Liver (tissue), 8 donors: ENCODE measurements at regions not wholly inside any gene's neighbourhood (a gene's known extent, or its start where the extent isn't known, plus 50 kb on each side); places are given as distances from the start of the nearest gene placed in this dataset.

Experiments used
- DNase-seq: peaks from one replicate; pipeline ENCODE4 v3.0.0-alpha.2; 2017; ENCODE audit warnings: low spot score
- H3K27ac ChIP-seq, 2 donors: one replicate each; pipeline ENCODE4 v1.7.0; 2013; ENCODE audit warnings: inconsistent platforms in 2 of 2, low read length in 2 of 2, control low read depth in 1 of 2, low read depth in 1 of 2, mild to moderate bottlenecking in 1 of 2
- H3K27me3 ChIP-seq, 4 donors: one replicate each; pipeline versions ENCODE4 v1.6.1 to v1.7.0; 2013; ENCODE audit warnings: low read length in 3 of 4, inconsistent platforms in 1 of 4, mild to moderate bottlenecking in 1 of 4, moderate library complexity in 1 of 4; ENCODE audit not compliant: control insufficient read depth in 4 of 4, insufficient read depth in 4 of 4
- H3K36me3 ChIP-seq, 4 donors: one replicate each; pipeline versions ENCODE4 v1.6.1 to v1.7.0; 2013; ENCODE audit warnings: low read length in 3 of 4, mild to moderate bottlenecking in 3 of 4, low read depth in 1 of 4, moderate library complexity in 1 of 4; ENCODE audit not compliant: control insufficient read depth in 4 of 4, insufficient read depth in 3 of 4
- H3K4me1 ChIP-seq, 4 donors: one replicate each; pipeline versions ENCODE4 v1.6.1 to v1.7.0; 2013; ENCODE audit warnings: low read length in 3 of 4, mild to moderate bottlenecking in 3 of 4, moderate library complexity in 1 of 4; ENCODE audit not compliant: control insufficient read depth in 4 of 4, insufficient read depth in 4 of 4
- H3K4me3 ChIP-seq, 3 donors: one replicate each; pipeline versions ENCODE4 v1.6.1 to v1.7.0; 2013; ENCODE audit warnings: low read length in 3 of 3, control low read depth in 1 of 3, low read depth in 1 of 3, mild to moderate bottlenecking in 1 of 3
- H3K9ac ChIP-seq, 2 donors: one replicate each; pipeline ENCODE4 v1.7.0; 2013; ENCODE audit warnings: low read length in 2 of 2, mild to moderate bottlenecking in 2 of 2, moderate library complexity in 2 of 2, control low read depth in 1 of 2, low read depth in 1 of 2
- H3K9me3 ChIP-seq, 4 donors: one replicate each; pipeline versions ENCODE4 v1.6.1 to v1.7.0; 2013; ENCODE audit warnings: low read length in 3 of 4; ENCODE audit not compliant: control insufficient read depth in 4 of 4
- EGR1 ChIP-seq, 2 donors: IDR thresholded peaks; 2 replicates each; pipeline ENCODE4 v1.6.1; 2016 to 2018; ENCODE audit warnings: antibody characterized with exemption in 2 of 2, low read depth in 2 of 2
- FOXA1 ChIP-seq: IDR thresholded peaks from 2 replicates; pipeline ENCODE4 v1.6.1; 2016; ENCODE audit warnings: antibody characterized with exemption
- FOXA2 ChIP-seq: IDR thresholded peaks from 2 replicates; pipeline ENCODE4 v1.6.1; 2016; ENCODE audit warnings: antibody characterized with exemption
- GABPA ChIP-seq, 2 donors: IDR thresholded peaks in 1 of 2; conservative IDR thresholded peaks in 1 of 2; 2 replicates each; pipeline ENCODE4 v1.6.1; 2016; ENCODE audit warnings: antibody characterized with exemption in 2 of 2, mild to moderate bottlenecking in 1 of 2, moderate library complexity in 1 of 2
- HNF4A ChIP-seq, 2 donors: conservative IDR thresholded peaks; 2 replicates each; pipeline ENCODE4 v1.6.1; 2016; ENCODE audit warnings: antibody characterized with exemption in 2 of 2, mild to moderate bottlenecking in 2 of 2
- HNF4G ChIP-seq: IDR thresholded peaks from 2 replicates; pipeline ENCODE4 v1.6.1; 2016; ENCODE audit warnings: antibody characterized with exemption
- JUND ChIP-seq, 2 donors: IDR thresholded peaks; 2 replicates each; pipeline ENCODE4 v1.6.1; 2016; ENCODE audit warnings: antibody characterized with exemption in 2 of 2
- NR2F2 ChIP-seq: IDR thresholded peaks from 2 replicates; pipeline ENCODE4 v1.6.1; 2016; ENCODE audit warnings: antibody characterized with exemption
- RXRA ChIP-seq, 2 donors: IDR thresholded peaks; 2 replicates each; pipeline ENCODE4 v1.6.1; 2017 to 2018; ENCODE audit warnings: antibody characterized with exemption in 2 of 2, mild to moderate bottlenecking in 1 of 2
- SP1 ChIP-seq: IDR thresholded peaks from 2 replicates; pipeline ENCODE4 v1.6.1; 2018; ENCODE audit warnings: antibody characterized with exemption, mild to moderate bottlenecking
- TAF1 ChIP-seq: conservative IDR thresholded peaks from 2 replicates; pipeline ENCODE4 v1.6.1; 2016; ENCODE audit warnings: antibody characterized with exemption, mild to moderate bottlenecking
- YY1 ChIP-seq: IDR thresholded peaks from 2 replicates; pipeline ENCODE4 v1.6.1; 2016; ENCODE audit warnings: antibody characterized with exemption, mild to moderate bottlenecking
- WGBS: extraction: QIAGEN DNeasy Blood & Tissue Kit; methylation state at CpG from one replicate; pipeline ENCODE4 v1.1.7; 2013; 5-methylcytosine and 5-hydroxymethylcytosine counted together
- TF ChIP-seq, protein P1 (sequence below): fragments of 150-350 bp; IDR thresholded peaks from 2 replicates; pipeline ENCODE4 v1.5.1; 2017; ENCODE audit warnings: improper control_type of control experiment, low read depth, low read length; ENCODE audit not compliant: missing input control
- TF ChIP-seq, protein P2 (sequence below): IDR thresholded peaks from 2 replicates; pipeline ENCODE4 v1.6.1; 2016; ENCODE audit warnings: antibody characterized with exemption
- TF ChIP-seq, protein P3 (sequence below): IDR thresholded peaks from 2 replicates; pipeline ENCODE4 v1.6.1; 2016; ENCODE audit warnings: antibody characterized with exemption
- TF ChIP-seq, protein P4 (sequence below): IDR thresholded peaks from 2 replicates; pipeline ENCODE4 v1.6.1; 2016; ENCODE audit warnings: antibody characterized with exemption, mild to moderate bottlenecking
- TF ChIP-seq, protein P5 (sequence below): IDR thresholded peaks from 2 replicates; pipeline ENCODE4 v1.6.1; 2016; ENCODE audit warnings: antibody characterized with exemption
- donor health status: healthy.
- donor health status: healthy.
- donor health status: healthy.
- donor health status: healthy.
- donor health status: healthy.

DNA sequence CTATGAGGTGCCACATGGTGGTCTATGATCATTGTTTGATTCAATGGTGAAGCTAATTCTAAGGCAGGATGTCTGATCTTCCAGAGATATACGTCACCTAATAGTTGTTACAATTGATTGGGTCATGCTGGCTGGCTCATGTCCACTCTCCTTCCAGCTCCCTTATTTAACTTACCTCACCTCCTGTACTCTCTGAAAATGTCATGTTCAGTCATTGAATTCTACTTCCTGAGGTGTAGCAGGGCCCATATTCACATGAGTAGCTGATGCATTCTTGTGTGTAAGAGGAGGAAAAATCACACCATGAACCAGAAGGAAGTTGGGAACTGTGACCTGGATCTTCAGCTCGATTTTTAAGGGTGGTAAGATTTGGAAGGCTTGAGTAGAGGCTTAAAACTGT lies 795.8 kb downstream of the QKI start:
- Histone ChIP-seq H3K4me3 (no peak overlapping the region), H3K36me3 (no peaks in the 10 kb centered on the region), H3K27me3 (peaks cover 0 to 2% (median 0%) of the 10 kb centered on the region in 4 donors), H3K4me1 (no peaks in the 10 kb centered on the region), H3K27ac (no peak overlapping the region), H3K9ac (no peak overlapping the region), H3K9me3 (peaks cover 0 to 3% (median under 1%) of the 10 kb centered on the region in 4 donors)
- WGBS: 56% methylated on average over 2 of the region's 2 CpGs
- DNase-seq: no peak
- TF ChIP-seq, protein P1, sequence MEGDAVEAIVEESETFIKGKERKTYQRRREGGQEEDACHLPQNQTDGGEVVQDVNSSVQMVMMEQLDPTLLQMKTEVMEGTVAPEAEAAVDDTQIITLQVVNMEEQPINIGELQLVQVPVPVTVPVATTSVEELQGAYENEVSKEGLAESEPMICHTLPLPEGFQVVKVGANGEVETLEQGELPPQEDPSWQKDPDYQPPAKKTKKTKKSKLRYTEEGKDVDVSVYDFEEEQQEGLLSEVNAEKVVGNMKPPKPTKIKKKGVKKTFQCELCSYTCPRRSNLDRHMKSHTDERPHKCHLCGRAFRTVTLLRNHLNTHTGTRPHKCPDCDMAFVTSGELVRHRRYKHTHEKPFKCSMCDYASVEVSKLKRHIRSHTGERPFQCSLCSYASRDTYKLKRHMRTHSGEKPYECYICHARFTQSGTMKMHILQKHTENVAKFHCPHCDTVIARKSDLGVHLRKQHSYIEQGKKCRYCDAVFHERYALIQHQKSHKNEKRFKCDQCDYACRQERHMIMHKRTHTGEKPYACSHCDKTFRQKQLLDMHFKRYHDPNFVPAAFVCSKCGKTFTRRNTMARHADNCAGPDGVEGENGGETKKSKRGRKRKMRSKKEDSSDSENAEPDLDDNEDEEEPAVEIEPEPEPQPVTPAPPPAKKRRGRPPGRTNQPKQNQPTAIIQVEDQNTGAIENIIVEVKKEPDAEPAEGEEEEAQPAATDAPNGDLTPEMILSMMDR: no peak
- TF ChIP-seq SP1: no peak
- no peak for TF ChIP-seq FOXA2

DNA sequence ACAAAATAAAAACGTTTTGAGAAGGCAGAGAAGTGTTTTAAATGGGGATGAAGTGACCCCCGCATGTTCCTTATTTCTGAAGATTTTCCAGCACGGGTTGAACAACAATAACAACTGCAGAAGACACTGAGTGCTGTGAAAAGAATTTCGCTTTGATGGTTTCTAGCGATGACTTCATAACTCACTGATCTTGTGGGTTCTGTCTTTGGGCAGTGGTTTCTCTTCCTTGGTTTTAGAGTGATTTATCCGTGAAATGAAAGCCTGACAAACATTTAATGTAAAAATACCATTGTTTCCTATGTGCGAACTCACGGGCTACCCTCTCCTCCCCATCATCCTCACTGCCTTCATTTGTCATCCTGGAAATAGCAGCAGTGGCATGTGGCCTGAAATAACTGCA lies 793.9 kb downstream of the QKI start:
- peaks cover 0 to 3% (median under 1%) of the 10 kb centered on the region in 4 donors for H3K9me3 ChIP-seq
- H3K9ac ChIP-seq: no peak overlapping the region
- TF ChIP-seq TAF1: no peak
- TF ChIP-seq, protein P2, sequence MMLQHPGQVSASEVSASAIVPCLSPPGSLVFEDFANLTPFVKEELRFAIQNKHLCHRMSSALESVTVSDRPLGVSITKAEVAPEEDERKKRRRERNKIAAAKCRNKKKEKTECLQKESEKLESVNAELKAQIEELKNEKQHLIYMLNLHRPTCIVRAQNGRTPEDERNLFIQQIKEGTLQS: no peak
- no peak for DNase-seq
- H3K36me3 ChIP-seq: no peaks in the 10 kb centered on the region
- H3K27ac ChIP-seq: no peak overlapping the region
- H3K4me3 ChIP-seq: no peak overlapping the region
- WGBS: 69% methylated on average over 8 of the region's 8 CpGs
- peaks cover 0 to 2% (median under 1%) of the 10 kb centered on the region in 4 donors for H3K27me3 ChIP-seq
- no peaks in the 10 kb centered on the region for H3K4me1 ChIP-seq

DNA sequence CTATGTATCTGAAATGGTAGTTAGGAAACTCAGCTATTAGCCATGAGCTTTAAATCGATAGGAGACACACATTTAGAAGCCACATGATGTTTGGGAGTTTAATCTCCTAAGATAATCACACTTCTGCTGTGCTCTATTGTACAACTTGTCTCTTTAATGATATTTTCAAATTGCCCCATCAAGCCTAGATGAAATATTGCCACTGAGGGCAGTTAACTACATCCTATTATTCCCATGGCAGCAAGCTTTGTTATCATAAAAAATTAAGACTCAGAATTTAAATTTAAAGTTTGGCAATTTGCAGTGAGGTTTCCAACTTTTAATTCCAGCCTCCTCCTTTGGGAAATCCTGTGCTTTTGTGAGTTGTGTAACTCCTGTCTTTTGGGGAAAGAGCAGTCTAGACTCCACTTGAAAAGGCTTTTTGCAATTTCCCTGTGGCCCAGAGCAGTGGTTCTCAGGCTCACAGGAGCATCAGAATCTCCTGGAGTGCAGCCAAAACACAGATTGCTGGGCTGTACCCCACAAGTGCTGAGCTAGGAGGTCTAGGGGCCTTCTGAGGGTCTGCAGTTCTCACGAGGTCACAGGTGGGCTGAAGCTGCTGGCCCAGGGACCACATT lies 792.4 kb downstream of the QKI start:
- H3K36me3 ChIP-seq: no peaks in the 10 kb centered on the region
- H3K27me3 ChIP-seq: peaks cover 0 to 2% (median under 1%) of the 10 kb centered on the region in 4 donors
- TF ChIP-seq JUND (IDR thresholded peaks at IDR 0.05): no peak
- TF ChIP-seq EGR1 (IDR thresholded peaks at IDR 0.05; ENCODE audit: low read depth in 2 of 2): no peak
- TF ChIP-seq GABPA (IDR thresholded peaks at IDR 0.05 in 1 of 2, conservative IDR thresholded peaks at IDR 0.05 in 1 of 2): no peak
- TF ChIP-seq FOXA2: no peak
- no peak for TF ChIP-seq YY1
- TF ChIP-seq HNF4A (conservative IDR thresholded peaks at IDR 0.05): no peak
- TF ChIP-seq, protein P1: no peak
- no peak for TF ChIP-seq SP1
- no peak for TF ChIP-seq NR2F2
- no peak for TF ChIP-seq TAF1
- TF ChIP-seq RXRA (IDR thresholded peaks at IDR 0.05): no peak
- TF ChIP-seq, protein P2: no peak
- TF ChIP-seq, protein P3, sequence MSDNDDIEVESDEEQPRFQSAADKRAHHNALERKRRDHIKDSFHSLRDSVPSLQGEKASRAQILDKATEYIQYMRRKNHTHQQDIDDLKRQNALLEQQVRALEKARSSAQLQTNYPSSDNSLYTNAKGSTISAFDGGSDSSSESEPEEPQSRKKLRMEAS: no peak
- TF ChIP-seq, protein P4, sequence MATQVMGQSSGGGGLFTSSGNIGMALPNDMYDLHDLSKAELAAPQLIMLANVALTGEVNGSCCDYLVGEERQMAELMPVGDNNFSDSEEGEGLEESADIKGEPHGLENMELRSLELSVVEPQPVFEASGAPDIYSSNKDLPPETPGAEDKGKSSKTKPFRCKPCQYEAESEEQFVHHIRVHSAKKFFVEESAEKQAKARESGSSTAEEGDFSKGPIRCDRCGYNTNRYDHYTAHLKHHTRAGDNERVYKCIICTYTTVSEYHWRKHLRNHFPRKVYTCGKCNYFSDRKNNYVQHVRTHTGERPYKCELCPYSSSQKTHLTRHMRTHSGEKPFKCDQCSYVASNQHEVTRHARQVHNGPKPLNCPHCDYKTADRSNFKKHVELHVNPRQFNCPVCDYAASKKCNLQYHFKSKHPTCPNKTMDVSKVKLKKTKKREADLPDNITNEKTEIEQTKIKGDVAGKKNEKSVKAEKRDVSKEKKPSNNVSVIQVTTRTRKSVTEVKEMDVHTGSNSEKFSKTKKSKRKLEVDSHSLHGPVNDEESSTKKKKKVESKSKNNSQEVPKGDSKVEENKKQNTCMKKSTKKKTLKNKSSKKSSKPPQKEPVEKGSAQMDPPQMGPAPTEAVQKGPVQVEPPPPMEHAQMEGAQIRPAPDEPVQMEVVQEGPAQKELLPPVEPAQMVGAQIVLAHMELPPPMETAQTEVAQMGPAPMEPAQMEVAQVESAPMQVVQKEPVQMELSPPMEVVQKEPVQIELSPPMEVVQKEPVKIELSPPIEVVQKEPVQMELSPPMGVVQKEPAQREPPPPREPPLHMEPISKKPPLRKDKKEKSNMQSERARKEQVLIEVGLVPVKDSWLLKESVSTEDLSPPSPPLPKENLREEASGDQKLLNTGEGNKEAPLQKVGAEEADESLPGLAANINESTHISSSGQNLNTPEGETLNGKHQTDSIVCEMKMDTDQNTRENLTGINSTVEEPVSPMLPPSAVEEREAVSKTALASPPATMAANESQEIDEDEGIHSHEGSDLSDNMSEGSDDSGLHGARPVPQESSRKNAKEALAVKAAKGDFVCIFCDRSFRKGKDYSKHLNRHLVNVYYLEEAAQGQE: no peak
- TF ChIP-seq, protein P5, sequence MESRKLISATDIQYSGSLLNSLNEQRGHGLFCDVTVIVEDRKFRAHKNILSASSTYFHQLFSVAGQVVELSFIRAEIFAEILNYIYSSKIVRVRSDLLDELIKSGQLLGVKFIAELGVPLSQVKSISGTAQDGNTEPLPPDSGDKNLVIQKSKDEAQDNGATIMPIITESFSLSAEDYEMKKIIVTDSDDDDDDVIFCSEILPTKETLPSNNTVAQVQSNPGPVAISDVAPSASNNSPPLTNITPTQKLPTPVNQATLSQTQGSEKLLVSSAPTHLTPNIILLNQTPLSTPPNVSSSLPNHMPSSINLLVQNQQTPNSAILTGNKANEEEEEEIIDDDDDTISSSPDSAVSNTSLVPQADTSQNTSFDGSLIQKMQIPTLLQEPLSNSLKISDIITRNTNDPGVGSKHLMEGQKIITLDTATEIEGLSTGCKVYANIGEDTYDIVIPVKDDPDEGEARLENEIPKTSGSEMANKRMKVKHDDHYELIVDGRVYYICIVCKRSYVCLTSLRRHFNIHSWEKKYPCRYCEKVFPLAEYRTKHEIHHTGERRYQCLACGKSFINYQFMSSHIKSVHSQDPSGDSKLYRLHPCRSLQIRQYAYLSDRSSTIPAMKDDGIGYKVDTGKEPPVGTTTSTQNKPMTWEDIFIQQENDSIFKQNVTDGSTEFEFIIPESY: no peak
- no peak for TF ChIP-seq HNF4G
- no peak for TF ChIP-seq FOXA1
- H3K4me1 ChIP-seq: no peaks in the 10 kb centered on the region
- H3K9ac ChIP-seq: no peak overlapping the region
- no peak for DNase-seq
- H3K9me3 ChIP-seq: no peaks in the 10 kb centered on the region
- WGBS: 57% methylated on average over 2 of the region's 2 CpGs
- H3K27ac ChIP-seq: no peak overlapping the region
- no peak overlapping the region for H3K4me3 ChIP-seq
